NOMO-1 treated with dmso at 0.1 percent for 144 hours (cell line): ENCODE measurements at regions not wholly inside any gene's neighbourhood (a gene's known extent, or its start where the extent isn't known, plus 50 kb on each side); places are given as distances from the start of the nearest gene placed in this dataset.
"Not testable (repeated sequence)": the region's sequence is repeated elsewhere in the genome, so short reads cannot be mapped to it uniquely, and the experiment has no call there.

ENCODE experiments used
- DNase-seq: peaks from one replicate; lab custom pipeline; 2025; ENCODE audit not compliant: unreplicated experiment; lab: John Stamatoyannopoulos, UW

DNA sequence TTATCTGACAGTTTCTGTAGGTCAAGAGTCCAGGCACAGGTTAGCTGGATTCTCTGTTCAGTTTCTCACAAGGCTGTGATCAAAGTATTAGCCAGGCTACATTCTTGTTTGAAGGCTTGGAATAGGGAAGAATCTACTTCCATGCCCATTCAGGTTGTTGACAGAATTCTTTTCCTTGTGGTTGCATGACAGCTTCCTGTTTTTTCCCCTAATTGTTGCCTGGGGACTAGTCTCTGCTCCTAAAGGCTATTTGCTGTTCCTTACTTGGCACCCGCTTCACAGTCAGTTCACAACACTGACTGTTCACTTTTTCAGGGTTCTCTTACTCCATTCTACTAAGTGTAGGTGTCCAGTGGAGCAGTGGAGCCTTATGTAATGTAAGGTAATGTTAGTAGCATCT is 115.4 kb upstream of the GBE1 start:
- no peak for DNase-seq

DNA sequence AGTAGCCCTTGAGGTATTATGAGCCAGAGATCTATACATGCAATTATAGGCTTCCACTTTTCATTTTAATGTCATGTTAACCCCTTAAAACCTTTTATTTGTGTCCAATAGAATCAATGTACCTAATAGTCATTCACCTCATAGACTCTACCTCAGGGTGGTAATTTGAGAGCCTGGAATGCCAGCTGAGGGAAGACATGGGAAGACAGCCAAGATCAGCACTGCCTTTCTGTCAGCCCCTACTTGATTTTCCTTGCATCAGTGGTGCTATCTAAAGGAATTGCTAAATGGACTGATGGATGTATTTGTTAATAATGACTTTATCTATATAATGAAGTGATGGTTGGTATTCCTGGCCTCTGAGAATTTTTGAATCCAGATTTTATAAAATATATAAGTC is 113.3 kb upstream of the GBE1 start:
- no peak for DNase-seq

- no peak for DNase-seq
Measured at GRCh38 chr3:81872566-81872965, 111.1 kb upstream of the GBE1 start.

GRCh38 chr3:81871358-81872155 is 110.1 kb upstream of the GBE1 start:
- no peak for DNase-seq

- no peak for DNase-seq
Measured at GRCh38 chr3:81869382-81869781, 107.9 kb upstream of the GBE1 start.

DNA sequence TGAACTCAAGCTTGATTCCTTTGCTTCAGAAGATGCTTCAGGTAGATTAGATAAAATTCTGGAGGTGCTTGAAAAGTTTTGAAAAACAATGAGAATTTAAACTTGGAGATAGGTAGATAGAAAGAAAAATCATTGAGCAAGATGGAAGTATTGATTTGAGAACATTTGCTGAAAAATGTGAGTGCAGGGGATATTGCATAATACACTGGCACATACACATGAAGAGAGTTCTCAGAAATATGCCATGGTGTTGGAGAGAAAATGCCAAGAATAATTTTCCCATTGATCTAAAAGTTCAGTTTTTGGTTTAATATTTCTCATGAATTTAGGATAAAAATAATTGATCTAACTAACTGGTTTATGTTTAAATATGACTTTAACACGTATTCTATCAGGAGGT is 107.2 kb upstream of the GBE1 start:
- DNase-seq = no peak

DNA sequence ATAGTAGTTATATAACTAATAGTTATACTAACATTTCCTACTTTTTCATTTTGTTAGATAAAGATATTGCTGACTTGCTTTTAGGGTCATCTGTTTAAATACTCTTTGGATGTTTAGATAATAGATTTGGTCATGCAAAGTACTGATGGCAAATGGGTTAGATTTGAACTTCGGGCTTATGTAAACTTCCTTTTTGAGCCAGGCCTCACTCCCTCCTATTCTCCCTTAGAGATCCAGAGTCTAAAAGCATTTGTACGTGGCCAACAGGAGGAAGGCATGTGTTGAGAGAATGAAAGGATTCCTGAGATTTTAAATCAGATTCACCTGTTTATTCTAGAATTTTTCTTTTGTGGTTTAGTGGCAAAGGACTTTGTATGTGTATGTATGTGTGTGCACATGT is 106.4 kb upstream of the GBE1 start:
- DNase-seq = no peak

DNA sequence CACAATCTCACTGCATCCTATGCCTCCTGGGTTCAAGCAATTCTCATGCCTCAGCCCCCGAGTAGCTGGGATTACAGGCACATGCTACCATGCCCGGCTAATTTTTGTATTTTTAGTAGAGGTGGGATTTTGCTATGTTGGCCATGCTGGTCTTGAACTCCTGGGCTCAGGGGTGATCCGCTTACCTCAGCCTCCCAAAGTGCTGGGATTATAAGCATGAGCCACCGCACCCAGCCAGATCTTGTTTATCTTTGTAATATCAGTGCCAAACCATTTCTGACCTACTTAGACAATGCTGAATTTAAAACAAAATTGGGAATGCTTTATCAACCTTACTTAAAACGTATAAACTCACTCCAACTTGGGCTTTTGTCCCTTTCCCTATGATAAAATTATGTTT is 103.7 kb upstream of the GBE1 start:
- not testable (repeated sequence) for DNase-seq

DNA sequence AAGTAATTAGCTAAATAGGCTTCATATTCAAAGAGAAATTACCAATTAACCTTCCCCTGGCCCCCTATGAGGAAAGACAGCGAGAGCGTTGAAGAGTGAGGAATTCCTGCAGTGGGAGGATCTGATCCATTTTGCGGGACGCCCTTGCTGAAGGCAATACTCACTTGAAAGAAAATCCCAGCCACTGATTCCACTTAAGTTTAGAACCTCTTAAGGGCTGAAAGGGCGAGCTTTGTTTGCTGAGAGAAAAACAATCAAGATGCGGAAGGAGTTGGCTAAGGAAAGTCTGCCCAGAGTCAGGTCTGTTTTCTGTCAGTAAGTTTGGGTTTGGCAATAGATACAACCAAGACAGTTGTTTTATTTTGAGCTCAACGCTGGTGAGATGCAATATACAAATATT is 102.8 kb upstream of the GBE1 start:
- no peak for DNase-seq

DNA sequence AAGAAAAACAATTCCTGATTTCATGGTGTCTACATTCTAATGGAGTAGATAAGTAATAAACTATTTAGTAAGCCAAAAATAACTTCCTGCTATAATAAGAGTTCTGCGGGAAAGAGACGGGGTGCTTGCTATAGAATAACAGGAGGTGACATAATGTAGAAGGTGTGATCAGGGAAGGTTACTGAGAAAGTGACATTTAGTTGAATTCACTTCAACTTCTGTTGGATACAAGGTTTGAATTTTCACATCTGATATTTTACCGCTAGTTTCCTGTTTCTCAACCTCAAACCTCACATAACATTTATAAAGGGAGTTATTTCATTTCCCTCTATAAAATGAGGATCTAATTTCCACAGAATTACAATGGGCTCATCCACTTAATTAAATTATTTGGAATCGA is 102.3 kb upstream of the GBE1 start:
- DNase-seq = no peak

GRCh38 chr3:81861593-81861992 is 100.1 kb upstream of the GBE1 start:
- DNase-seq = no peak

DNA sequence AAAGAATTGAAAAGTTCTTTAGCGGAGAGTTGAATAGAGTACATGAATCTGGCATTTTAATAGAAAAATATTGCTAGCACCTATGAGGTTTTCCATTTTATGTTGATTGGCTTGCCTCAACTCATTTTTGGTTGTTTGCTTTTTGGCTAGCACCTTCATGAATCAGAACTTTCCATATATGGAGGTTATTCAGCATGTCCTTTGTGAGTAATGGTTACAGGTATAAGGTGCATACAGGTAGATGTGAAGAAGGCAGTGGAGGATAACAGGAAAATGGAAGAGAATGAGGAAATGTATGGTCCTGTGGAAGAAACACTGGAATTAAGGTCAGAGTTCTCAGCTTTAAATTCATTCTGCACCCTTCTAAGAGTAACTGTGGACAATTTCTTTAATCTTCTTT is 98.1 kb upstream of the GBE1 start:
- DNase-seq = no peak

GRCh38 chr3:81853431-81853830 is 92.0 kb upstream of the GBE1 start:
- no peak for DNase-seq

DNA sequence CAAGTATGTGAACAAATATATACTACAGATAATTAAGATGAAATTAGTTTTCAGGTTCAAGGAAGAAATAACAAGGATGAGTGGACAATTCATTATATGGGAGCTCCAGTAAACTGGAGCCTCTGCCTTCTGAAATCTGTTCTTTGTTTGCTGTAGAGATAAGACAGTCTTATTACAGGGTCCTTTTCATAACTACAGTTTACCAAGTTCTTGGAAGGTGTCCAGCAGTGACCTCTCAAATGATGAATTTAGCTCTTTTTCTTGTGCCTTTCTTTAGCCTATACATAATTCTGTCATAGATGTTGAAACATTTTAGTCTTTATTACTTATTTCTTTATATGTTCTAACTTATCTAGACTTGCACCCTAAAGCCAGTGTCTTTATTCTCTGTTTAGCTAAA is 89.7 kb upstream of the GBE1 start:
- no peak for DNase-seq

DNA sequence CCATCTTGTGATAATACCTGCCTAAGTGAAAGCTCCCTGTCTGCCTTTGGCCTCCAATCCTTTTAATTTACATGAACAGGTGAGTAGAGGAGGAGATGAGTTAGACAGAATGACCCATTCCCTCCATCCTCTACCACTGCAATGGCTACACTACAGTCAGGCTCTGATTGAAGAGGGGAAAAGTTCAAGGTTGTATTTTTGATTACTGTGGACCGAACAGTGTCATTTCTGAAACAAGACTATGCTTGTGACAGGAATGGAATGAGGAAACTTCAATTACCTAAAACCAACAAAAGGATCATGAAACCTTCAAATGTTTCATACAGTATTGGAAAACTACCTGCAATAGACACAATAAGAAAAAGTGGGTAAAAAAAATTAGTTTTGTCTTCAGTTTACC is 85.5 kb upstream of the GBE1 start:
- no peak for DNase-seq

- DNase-seq = no peak
Measured at GRCh38 chr3:81841540-81841939, 80.1 kb upstream of the GBE1 start.

- DNase-seq = no peak
Measured at GRCh38 chr3:81839504-81840094, 78.2 kb upstream of the GBE1 start.

GRCh38 chr3:81838457-81838856 is 77.0 kb upstream of the GBE1 start:
- no peak for DNase-seq

GRCh38 chr3:81837071-81837593 is 75.7 kb upstream of the GBE1 start:
- DNase-seq = no peak

- no peak for DNase-seq
Measured at GRCh38 chr3:81829937-81830336, 68.5 kb upstream of the GBE1 start.

DNA sequence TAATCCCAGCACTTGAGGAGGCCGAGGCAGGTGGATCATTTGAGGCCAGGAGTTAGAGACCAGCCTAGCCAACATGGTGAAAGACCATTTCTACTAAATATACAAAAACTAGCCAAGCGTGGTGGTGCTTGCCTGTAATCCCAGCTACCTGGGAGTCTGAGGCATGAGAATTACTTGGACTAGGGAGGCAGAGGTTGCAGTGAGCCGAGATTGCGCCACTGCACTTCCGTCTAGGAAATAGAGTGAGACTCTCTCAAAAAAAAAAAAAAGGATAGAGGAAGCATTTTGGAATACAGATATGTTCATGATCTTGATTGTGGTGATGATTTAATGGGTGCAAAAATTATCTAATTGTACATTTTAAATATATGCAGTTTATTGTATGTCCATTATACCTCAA is 67.8 kb upstream of the GBE1 start:
- not testable (repeated sequence) for DNase-seq

GRCh38 chr3:81823882-81824395 is 62.5 kb upstream of the GBE1 start:
- peak; percentile 73 for DNase-seq
